ENCODE measurements at regions not wholly inside any gene's neighbourhood (a gene's known extent, or its start where the extent isn't known, plus 50 kb on each side); places are given as distances from the start of the nearest gene placed in this dataset.

DNA sequence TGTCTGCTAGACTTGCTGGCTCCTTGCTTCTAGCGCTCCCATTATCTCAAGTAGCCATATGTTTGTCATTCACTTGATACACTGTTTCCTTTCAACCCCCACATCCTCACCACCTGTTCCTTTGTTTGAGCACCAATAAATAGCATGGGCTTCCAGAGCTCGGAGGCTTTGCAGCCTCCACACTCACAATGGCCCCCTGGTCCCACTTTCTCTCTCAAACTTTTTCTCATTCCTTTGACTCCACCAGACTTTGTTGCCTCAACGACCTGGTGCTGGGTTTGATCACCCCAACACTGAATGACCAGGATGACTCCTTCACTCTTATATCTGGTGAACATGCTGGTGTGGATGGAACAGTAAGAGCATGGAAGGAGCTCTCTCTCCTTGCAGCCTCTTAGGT, 114.5 kb upstream of the TRIM24 start (continued):
- TF ChIP-seq, protein P1, sequence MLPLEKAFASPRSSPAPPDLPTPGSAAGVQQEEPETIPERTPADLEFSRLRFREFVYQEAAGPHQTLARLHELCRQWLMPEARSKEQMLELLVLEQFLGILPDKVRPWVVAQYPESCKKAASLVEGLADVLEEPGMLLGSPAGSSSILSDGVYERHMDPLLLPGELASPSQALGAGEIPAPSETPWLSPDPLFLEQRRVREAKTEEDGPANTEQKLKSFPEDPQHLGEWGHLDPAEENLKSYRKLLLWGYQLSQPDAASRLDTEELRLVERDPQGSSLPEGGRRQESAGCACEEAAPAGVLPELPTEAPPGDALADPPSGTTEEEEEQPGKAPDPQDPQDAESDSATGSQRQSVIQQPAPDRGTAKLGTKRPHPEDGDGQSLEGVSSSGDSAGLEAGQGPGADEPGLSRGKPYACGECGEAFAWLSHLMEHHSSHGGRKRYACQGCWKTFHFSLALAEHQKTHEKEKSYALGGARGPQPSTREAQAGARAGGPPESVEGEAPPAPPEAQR (CRISPR knock-in tag; IDR thresholded peaks at IDR 0.05): no peak
- TF ChIP-seq JUN (CRISPR knock-in tag; IDR thresholded peaks at IDR 0.05) (no peak), ZNF232 (CRISPR knock-in tag; IDR thresholded peaks at IDR 0.05) (no peak), CREM (CRISPR knock-in tag; IDR thresholded peaks at IDR 0.05) (no peak), ZBTB21 (CRISPR knock-in tag; IDR thresholded peaks at IDR 0.05; ENCODE audit: borderline replicate concordance) (no peak), FOXP1 (CRISPR knock-in tag; IDR thresholded peaks at IDR 0.05; ENCODE audit: borderline replicate concordance) (no peak), ZNF219 (CRISPR knock-in tag; IDR thresholded peaks at IDR 0.05; ENCODE audit: borderline replicate concordance) (no peak)
- TF ChIP-seq, protein P2, sequence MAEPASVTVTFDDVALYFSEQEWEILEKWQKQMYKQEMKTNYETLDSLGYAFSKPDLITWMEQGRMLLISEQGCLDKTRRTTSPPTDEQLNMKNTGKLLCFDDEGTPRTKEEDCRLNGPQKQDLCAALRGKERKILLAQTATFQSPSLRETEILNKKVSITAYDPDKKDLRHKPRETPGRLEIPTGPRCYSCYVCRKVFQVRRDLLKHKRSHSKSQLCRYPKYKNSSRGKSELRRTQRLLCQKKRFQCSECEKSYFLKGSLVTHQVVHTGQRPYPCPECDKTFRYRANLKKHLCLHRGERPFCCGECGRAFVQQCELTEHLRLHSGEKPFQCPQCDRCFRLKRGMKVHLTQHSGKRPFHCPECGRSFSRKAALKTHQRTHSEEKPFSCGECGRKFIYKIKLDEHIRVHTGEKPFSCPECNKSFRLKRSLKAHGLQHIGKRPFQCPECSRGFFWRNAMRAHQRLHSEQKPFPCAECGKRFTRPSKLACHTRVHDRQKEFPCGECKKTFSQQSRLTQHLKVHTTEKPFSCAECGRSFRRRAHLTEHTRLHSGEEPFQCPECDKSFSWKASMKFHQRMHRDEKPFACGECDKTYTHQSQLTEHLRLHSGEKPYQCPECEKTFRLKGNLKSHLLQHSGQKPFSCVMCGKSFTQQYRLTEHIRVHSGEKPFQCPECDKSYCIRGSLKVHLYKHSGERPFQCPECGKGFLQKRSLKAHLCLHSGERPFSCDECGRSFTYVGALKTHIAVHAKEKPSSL (CRISPR knock-in tag; conservative IDR thresholded peaks at IDR 0.05): no peak
- TF ChIP-seq, protein P3, sequence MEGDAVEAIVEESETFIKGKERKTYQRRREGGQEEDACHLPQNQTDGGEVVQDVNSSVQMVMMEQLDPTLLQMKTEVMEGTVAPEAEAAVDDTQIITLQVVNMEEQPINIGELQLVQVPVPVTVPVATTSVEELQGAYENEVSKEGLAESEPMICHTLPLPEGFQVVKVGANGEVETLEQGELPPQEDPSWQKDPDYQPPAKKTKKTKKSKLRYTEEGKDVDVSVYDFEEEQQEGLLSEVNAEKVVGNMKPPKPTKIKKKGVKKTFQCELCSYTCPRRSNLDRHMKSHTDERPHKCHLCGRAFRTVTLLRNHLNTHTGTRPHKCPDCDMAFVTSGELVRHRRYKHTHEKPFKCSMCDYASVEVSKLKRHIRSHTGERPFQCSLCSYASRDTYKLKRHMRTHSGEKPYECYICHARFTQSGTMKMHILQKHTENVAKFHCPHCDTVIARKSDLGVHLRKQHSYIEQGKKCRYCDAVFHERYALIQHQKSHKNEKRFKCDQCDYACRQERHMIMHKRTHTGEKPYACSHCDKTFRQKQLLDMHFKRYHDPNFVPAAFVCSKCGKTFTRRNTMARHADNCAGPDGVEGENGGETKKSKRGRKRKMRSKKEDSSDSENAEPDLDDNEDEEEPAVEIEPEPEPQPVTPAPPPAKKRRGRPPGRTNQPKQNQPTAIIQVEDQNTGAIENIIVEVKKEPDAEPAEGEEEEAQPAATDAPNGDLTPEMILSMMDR (IDR thresholded peaks at IDR 0.05): no peak
- TF ChIP-seq, protein P4, sequence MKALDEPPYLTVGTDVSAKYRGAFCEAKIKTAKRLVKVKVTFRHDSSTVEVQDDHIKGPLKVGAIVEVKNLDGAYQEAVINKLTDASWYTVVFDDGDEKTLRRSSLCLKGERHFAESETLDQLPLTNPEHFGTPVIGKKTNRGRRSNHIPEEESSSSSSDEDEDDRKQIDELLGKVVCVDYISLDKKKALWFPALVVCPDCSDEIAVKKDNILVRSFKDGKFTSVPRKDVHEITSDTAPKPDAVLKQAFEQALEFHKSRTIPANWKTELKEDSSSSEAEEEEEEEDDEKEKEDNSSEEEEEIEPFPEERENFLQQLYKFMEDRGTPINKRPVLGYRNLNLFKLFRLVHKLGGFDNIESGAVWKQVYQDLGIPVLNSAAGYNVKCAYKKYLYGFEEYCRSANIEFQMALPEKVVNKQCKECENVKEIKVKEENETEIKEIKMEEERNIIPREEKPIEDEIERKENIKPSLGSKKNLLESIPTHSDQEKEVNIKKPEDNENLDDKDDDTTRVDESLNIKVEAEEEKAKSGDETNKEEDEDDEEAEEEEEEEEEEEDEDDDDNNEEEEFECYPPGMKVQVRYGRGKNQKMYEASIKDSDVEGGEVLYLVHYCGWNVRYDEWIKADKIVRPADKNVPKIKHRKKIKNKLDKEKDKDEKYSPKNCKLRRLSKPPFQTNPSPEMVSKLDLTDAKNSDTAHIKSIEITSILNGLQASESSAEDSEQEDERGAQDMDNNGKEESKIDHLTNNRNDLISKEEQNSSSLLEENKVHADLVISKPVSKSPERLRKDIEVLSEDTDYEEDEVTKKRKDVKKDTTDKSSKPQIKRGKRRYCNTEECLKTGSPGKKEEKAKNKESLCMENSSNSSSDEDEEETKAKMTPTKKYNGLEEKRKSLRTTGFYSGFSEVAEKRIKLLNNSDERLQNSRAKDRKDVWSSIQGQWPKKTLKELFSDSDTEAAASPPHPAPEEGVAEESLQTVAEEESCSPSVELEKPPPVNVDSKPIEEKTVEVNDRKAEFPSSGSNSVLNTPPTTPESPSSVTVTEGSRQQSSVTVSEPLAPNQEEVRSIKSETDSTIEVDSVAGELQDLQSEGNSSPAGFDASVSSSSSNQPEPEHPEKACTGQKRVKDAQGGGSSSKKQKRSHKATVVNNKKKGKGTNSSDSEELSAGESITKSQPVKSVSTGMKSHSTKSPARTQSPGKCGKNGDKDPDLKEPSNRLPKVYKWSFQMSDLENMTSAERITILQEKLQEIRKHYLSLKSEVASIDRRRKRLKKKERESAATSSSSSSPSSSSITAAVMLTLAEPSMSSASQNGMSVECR (CRISPR knock-in tag; IDR thresholded peaks at IDR 0.05; ENCODE audit: borderline replicate concordance): no peak
- TF ChIP-seq, protein P5, sequence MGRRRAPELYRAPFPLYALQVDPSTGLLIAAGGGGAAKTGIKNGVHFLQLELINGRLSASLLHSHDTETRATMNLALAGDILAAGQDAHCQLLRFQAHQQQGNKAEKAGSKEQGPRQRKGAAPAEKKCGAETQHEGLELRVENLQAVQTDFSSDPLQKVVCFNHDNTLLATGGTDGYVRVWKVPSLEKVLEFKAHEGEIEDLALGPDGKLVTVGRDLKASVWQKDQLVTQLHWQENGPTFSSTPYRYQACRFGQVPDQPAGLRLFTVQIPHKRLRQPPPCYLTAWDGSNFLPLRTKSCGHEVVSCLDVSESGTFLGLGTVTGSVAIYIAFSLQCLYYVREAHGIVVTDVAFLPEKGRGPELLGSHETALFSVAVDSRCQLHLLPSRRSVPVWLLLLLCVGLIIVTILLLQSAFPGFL (CRISPR knock-in tag; IDR thresholded peaks at IDR 0.05; ENCODE audit: borderline replicate concordance): no peak

DNA sequence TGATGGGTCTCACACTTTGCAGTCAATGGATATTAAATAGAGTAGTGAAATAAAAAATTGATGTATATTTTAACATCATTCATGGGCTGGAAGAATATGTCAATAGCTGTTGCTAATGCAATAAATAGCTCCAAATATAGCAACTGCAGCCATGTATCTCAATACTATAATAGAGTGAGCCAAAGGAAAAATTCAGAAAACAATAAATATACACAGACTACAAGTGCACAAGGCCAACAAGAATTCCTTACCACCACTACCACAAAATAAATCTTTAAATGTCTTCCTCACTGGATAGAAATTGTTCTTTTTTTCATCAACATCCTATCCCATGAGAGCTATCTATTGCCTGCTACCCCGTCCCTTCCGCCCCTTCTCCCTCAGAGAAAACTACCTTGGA, 113.1 kb upstream of the TRIM24 start:
- CTCF ChIA-PET: no interaction called here

More for the DNA sequence above, 113.1 kb upstream of the TRIM24 start:
- no peak overlapping the region for H3K4me3 Mint-ChIP-seq
- TF ChIP-seq ZNF219 (CRISPR knock-in tag; IDR thresholded peaks at IDR 0.05; ENCODE audit: borderline replicate concordance) (no peak), NFE2L1 (CRISPR knock-in tag; IDR thresholded peaks at IDR 0.05) (no peak), NFATC4 (CRISPR knock-in tag; IDR thresholded peaks at IDR 0.05) (no peak), SP1 (CRISPR knock-in tag; conservative IDR thresholded peaks at IDR 0.05) (no peak)
- no peaks in the 10 kb centered on the region for H3K4me1 Mint-ChIP-seq
- no peak overlapping the region for H3K27ac Mint-ChIP-seq
- H3K9me3 Mint-ChIP-seq: peaks cover 75% of the 10 kb centered on the region
- H3K27me3 Mint-ChIP-seq (ENCODE audit: low read depth): peaks cover 5% of the 10 kb centered on the region; the same call in 1 of the 2 replicates
- no peak for DNase-seq (ENCODE audit: low spot score)
- no peak for ATAC-seq
- H3K36me3 Mint-ChIP-seq: peaks cover 68% of the 10 kb centered on the region
- POLR2A ChIA-PET: no interaction called here
